SW480 (cell line): ENCODE measurements at regions not wholly inside any gene's neighbourhood (a gene's known extent, or its start where the extent isn't known, plus 50 kb on each side); places are given as distances from the start of the nearest gene placed in this dataset.

ENCODE experiments used
- DNase-seq: peaks from one replicate; pipeline ENCODE4 v3.0.0-alpha.2; 2016; ENCODE audit warnings: low spot score

DNA sequence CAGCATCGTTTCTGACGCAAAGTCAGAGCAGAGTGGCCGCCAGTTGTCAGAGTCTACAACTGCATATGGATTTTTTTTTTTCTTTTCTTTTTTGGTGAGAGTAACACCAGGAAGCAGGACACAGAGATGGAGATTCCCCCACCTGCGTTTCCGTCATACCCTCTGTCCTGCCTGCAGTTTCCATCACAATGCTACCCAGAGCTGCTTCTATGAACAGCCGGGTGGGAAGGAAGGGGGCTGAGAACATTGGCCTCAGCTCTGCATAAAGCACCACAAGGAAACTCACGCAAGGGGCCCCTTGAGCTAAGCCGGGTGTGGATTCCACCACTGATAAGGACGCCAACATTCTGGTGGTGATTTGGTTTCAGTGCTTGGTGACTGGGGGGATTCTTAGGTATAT, 183.5 kb upstream of the AFDN start:
- no peak for DNase-seq

DNA sequence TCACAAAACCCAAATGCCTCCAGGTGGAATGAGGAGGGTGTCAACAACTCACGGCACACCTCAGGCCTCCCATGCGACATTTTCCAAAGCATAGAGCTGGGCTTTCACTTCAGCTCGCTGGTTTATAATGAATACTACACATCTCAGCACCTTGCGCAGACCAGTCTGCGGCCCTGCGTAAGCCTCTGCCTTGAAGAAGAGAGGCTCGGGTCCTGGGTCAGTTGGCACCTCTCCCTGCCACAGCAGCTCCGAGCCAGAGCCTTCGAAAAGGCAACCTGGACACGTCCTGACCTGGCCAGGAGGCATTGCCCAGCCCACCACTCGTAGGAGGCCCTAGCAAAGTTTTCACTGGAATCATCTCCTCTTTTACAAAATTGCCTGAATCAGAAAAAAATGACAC, 183.0 kb upstream of the AFDN start:
- no peak for DNase-seq

DNA sequence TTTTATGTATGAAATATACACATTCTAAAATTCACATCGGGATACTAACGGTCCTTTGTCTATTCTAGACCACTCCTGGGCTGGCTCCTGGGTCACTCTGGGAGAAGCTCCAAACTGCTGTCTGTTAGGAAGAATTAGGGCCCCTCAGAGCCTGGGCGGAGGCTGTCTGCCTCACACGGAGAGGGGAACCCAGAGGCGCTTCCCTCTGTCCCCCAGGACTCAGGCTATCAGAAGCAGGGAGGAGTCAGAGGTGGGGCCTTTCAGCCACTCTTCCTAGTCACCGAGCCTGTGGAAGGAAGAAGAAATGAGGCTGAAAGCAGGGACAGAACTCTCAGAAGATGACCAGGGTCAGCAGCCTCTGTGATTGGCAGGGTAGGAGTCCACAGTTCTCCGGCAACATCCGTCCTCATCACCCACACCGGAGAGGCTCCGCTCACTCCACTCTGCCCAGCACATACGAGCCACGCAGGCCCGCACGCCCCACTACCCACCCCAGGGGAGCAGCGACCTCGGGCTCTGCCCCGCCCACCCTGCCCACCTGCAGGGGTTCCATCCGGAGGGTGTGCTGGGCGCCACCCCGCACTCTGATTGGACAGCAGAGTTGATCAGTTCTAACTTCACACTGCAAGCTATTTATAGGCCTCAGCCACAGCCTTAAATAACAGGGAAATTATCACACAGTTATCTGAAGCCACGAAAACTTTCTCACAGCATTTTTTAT, 182.1 kb upstream of the AFDN start:
- no peak for DNase-seq

DNA sequence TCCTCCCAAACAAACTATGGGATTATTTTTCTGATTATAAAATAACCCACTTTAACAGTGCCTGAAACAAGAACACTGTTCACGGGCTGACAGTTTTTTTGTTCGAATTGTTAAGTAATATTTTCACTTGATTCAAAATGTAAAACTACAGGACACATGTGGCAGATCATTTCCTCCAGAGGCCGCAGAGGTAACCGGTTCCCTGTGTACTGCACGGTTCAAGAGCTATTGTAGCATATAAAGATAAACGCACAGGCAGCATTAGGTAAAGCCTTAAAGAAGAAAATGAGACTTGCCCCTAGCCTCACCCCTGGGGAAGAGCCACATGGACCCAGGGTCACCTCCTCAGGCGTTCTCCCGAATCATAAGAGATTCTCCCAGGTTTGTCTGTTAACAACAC, 181.3 kb upstream of the AFDN start:
- DNase-seq = no peak

DNA sequence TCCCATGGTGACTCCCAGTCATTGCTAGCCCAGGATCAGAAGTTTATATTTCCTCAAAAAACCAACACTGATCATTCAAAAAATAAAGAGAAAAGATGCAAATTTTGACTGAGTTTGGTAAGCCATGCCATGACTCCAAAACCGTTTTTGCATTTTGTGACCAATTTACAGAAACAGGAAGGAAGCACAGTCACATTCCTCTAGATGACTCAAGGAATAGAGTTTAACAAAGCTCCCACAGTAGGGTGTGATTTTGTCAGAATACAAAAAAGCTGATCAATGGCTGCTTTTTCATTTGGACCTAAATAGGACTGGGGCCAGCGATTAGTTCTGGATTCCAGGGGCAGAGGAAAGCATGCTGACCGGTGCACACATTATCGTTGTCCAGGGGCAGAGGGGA, 179.4 kb upstream of the AFDN start:
- no peak for DNase-seq

DNA sequence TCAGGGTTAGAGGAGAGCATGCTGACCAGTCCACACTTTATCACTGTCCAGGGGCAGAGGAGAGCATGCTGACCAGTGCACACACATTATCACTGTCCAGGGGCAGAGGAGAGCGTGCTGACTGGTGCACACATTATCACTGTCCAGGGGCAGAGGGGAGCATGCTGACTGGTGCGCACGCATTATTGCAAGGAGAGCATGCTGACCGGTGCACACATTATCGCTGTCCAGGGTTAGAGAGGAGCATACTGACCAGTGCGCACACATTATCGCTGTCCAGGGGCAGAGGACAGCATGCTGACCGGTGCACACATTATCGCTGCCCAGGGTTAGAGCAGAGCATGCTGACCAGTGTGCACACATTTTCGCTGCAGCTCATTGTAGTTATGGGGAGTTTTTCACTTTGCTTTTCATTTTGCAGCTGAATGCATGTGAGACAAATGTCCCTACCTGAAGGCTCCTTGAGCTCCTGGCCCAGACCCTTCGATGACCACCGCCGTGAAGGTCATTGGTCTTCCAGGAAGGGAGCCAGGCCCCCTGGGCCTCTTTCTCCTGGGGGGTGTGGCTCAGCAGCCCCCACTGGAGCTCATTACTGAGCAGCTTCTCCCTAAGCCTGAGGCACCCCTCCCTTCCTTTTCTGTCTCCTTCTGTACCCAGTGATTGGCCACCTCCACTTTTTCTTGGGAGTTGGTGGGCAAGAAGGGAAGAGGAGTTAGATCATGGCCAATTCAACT, 178.8 kb upstream of the AFDN start:
- no peak for DNase-seq

DNA sequence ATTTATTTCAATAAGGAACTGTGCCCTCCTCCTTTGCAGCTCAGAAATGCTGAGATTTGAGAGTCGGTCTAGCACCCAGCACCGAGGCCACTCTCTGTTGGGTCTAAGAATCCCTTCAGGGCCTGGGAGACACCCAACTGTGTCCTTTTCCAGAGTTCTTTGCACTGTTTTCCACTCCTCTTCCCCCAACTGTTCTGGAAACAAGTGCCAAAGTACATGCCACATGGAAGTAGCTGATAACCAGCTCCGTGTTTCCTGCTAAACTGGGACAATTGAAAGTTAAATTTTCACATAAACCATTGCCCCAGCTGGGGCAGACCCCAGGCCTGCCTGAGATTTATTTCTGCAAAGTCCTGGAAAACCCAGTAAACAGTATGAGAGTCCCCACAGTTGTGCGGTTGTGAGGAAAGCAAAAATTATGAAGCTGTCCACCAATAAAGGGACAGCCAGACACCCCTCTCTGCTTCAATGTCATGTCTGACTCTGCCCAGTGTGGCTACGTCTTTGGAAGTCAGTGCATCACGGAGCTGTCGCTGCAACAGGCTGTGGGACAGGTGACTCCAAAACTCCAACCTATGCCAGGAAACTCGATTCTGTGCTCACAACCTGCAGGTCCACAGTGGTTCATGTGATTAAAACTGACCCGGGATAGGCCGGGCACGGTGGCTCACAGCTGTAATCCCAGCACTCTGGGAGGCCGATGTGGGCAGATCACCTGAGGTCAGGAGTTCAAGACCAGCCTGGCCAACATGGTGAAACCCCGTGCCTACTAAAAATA, 178.0 kb upstream of the AFDN start:
- DNase-seq = no peak

DNA sequence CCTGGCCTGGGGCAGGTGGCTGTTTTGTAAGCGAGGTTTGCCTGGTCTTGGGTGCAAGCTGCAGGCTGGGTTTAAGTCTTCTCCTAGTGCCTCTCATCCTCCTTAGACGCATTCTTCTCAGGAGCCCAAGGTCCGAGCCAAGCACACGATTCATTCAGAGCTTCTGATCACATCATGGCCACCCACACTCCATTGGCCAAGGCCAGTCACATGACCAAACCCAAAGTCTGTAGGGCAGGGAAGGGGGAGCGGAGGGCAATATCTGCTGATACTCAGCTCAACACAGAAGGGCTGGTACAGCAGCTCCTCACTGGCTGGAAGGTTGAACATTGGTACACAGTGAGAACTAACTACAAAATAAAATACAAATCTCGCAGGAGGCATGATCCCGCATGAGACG, 177.2 kb upstream of the AFDN start:
- DNase-seq = no peak

DNA sequence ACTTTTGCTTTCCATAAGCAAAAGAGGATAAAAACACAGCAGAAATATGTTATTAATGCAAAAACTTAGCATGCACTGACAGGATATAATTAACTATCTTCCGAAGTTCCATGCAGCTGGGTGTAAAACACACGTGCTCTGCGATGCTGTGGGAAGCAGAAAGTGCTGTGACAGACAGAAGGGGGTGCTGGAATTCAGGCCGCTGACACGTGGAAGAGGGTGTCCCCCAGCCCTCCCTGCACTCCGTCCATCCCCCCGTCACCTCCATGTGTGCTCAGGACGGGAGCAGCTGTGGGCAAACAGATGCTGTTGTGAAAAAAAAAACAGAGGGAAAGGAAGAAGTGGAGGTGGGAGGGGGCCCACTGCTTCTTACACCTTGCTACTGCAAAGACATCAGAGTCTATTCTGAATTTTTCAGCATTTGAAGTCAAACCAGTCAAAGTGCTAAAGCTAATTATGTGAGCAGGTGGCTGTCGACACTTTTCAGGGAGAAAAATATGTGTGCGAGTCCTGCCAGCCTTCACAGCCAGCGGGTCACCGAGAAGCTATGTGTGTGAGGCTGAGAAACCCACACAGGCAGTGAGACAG, 175.9 kb upstream of the AFDN start:
- DNase-seq = no peak

DNA sequence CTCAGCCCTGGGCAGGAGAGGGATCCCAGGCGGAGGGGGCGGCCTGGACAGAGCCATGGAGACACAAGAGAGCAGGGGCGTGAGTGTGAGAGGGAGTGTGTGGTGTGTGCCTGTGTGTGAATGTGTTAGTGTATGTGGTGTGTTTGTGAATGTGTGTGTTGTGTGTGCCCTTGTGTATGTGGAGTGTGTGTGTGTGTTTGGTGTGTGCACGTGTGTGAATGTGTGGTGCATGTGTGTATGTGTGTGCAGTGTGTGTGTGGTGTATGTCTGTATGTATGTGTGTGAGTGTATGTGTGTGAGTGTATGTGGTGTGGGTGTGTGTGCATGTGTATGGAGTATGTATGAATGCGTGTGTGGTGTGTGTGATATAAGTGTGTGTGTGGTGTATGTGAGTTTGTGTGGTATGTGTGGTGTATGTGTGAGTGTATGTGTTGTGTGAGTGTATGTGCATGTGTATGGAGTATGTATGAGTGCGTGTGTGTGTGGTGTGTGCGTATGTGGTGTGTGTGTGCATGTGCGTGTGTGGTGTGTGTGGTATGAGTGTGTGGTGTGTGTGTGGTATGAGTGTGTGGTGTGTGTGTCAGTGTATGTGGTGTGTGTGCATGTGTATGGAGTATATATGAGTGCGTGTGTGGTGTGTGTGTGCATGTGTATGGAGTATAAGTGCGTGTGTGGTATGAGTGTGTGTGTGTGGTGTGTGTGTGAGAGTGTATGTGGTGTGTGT, 175.2 kb upstream of the AFDN start:
- DNase-seq = no peak

DNA sequence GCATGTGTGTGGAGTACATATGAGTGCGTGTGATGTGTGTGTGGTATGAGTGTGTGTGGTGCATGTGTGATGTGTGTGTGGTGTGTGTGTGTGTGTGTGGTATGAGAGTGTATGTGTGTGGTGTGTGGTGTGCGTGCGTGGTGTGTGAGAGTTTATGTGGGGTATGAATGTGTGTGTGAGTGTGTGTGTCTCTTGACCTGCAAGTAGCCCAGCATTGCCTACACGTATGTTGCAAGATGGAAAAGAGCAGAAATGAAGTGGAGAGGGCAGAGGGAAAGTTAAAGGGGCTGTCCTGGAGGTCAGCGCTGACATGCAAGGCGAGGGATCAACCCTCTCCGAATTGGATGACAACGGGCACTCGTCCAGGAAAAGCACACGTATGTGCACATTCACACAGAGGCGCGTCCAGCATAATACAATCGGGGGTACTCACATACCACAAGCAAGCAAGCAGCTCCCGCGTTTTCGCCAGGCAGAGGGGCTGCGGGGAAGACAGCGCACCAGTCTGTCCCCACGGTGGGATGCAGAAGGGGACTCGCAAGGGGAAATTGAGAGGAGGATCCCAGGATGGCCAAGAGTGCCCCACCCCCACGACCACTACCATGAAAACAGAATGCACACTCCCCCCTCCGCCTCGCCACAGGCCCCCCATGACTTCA, 174.5 kb upstream of the AFDN start:
- no peak for DNase-seq

DNA sequence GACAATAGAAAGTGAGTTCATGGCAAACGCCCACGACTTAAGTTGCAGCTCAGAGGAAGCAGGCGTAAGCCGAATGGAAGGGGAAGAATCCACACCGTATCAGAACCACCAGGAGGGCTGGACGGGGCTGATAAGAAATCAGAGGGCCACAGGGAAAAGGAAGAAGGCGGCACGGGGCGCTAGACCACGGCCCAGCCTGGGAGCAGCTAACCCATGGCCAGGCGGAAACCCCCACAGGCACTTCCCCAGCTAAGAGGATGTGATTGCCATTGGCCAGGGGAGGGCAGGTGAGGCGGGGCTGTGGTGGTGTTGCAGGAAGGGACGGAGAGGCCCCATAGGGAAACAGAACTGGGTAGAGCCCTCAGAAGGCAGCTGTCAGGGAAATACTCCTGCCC, 174.0 kb upstream of the AFDN start:
- DNase-seq = no peak

DNA sequence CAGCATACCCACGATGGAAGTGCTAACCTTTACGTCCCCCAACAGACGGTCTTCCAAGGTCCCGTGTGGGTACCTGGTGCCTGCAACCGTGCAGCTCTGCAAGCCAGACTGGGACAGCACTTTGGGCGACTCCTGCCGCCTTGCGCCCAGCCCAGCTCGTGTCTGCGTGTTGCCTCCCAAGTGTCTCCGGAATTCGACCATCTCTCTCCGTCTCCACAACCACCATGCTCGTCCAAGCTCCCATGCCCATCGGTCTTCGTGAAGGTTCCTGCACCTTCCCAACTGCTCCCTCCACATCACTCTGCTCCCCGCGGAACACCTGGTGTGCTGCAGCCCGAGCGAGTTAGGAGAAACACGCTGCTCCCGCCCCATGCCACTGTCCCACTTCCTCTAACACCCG, 173.2 kb upstream of the AFDN start:
- no peak for DNase-seq

DNA sequence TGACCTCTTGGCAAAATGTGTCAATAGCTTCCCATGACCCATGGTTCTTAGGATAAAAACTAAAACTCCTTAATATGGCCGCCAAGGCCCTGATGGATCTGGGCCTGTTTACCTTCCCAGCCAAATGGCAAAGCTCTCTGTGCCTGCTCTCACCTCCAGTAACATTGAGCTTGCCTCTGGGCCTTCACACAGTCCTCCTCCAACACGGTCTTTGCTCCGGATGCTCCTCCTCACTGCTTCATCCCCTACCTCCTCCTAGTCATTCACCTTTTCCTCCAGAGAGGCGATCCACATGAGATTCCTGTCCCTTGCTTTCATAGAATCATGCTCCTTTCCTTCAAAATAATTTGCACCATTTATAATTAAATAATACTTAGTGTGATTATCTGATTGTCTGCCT, 172.3 kb upstream of the AFDN start:
- DNase-seq = no peak

DNA sequence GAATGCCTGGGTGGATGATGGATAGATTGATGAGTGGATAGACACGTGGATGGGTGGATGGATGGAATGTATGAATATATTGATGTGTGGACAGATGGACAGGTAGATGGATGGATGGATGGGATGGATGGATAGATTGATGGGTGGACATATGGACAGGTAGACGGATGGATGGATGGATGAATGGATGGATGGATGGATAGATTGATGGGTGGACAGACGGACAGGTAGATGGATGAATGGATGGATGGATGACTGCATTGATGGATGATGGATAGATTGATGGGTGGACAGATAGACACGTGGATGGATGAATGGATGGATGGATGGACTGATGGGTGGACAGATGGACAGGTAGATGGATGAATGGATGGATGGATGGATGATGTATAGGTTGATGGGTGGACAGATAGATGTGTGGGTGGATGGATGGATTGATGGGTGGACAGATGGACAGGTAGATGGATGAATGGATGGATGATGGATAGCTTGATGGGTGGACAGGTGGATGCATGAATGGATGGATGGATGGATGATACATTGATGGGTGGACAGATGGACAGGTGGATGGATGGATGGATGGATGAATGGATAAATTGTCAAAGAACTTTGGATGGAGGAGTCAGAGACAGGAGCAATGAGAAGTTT, 171.4 kb upstream of the AFDN start:
- no peak for DNase-seq

DNA sequence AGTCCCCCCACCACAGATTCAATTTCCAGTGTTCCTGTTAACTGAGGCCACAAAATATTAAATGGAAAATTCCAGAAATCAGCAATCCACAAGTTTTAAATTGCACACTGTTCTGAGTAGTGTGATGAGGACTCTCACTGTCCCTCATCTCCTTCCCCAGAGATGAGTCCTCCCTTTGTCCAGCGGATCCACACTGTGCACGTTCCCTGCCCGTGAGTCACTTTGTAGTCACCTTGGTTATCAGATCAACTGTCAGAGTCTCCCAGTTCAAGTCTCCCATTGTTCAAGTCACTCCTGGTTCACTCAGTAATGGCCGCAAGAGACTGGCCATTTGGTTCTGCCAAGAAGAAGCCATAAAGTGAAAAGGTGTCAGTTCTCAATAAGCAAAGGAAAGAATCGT, 168.6 kb upstream of the AFDN start:
- DNase-seq = no peak

DNA sequence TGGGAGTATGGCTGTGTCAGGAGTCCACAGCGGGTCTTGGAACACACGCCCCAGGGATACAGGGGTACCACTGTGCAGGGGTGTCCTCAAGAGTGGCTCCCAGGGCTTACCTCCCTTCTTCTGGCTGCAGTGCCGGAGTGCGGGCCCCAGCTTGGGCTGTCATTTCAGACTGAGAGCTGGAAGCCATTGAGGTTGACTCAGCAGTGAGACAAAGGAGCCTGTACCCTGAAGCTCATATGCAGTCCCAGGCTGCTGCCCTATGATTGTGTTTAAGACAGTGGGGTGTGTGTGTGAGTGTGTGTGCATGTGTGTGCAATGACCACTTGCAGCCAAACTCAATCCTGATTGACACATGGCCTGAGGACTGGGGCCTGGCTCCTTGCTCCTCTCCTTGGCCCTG, 167.7 kb upstream of the AFDN start:
- no peak for DNase-seq

DNA sequence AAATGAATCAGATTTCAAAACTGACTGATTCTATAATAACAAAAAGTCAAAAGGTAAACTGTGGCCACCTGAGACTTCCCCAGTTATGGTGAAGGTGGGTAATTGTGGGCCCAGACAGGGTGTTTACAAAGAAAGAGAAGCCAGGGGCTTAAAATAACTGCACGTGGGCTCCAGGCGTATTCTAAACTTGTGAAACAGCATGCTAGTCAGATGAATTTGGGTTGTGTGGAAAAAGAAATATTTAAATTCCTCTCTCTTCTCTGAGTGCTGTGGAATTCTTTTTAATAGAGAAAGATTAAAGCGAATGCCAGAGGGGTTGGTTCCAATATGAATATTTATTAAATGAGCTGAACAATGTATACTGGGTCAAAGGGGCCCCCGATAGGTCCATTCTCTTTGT, 166.3 kb upstream of the AFDN start:
- no peak for DNase-seq

DNA sequence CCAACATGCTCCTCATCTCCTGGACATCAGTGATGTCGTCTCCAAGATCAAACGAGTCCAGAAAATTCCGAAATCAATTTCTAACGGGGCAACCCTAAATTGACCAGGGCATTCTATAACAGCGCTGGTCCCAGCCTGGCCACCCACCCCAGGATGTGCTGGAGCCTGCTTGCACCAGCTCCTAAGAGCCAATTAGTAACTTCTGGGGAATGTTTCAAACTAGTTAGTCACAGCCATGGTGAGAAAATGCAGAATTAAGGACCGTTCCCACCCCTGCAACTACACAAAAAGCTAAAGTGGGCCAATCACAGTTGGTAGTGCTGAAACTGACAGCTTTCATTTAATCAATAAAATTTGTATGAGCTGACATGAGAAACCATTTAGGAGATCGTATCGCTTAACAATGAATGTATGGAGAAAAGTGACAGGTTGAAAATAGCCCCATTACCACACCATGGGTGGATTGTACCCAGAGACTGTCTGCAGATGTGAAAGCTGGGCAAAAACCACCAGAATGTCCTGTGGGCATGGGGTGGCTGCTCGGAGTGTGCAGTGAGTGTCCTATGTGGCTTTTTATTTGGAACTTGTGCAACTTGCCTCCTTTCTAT, 165.7 kb upstream of the AFDN start:
- no peak for DNase-seq

DNA sequence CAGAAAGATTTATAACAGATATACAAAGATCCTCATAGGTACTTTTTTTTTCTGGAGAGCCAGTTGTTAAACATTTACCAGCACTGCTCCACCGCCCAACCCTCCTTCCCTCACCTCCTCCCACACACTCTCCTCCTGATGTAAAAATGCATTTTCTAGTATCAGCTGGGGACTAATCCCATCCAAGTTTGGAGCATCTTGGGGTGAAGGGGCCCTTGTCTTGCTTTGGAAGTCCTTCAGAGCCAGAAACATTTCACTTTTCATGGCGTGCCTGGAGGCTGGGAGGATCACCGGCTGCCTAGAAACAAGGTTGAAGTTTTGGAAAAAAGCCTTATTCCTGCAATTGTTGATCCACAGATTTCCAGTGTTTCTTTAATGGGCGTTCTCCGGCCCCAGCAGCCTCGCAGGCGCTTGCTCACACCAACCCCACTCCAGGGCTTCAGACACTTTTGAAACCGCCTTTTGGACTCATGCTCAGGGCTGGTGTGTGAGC, 165.1 kb upstream of the AFDN start:
- no peak for DNase-seq
